Kidney epithelial cell (primary cell): ENCODE measurements at regions not wholly inside any gene's neighbourhood (a gene's known extent, or its start where the extent isn't known, plus 50 kb on each side); places are given as distances from the start of the nearest gene placed in this dataset.

Source experiments
- DNase-seq: peaks from one replicate; pipeline ENCODE4 v3.0.0-alpha.2; 2010; ENCODE audit warnings: low read depth
- H3K27me3 ChIP-seq: 2 replicates; pipeline ENCODE4 v1.6.0; 2011; ENCODE audit warnings: low read length; ENCODE audit not compliant: control insufficient read depth, insufficient read depth
- H3K36me3 ChIP-seq: 2 replicates; pipeline ENCODE4 v1.5.1; 2011; ENCODE audit warnings: low read length; ENCODE audit not compliant: control insufficient read depth, insufficient read depth
- H3K4me3 ChIP-seq: 2 replicates; pipeline ENCODE4 v1.5.1; 2011; ENCODE audit warnings: low read depth, mild to moderate bottlenecking, control low read depth, low read length
- TF ChIP-seq, protein P1 (sequence below): IDR thresholded peaks from 2 replicates; pipeline ENCODE4 v1.5.1; 2011; ENCODE audit warnings: mild to moderate bottlenecking, moderate library complexity, low read length, control low read depth, inconsistent platforms; ENCODE audit not compliant: insufficient read depth, poor library complexity, severe bottlenecking

DNA sequence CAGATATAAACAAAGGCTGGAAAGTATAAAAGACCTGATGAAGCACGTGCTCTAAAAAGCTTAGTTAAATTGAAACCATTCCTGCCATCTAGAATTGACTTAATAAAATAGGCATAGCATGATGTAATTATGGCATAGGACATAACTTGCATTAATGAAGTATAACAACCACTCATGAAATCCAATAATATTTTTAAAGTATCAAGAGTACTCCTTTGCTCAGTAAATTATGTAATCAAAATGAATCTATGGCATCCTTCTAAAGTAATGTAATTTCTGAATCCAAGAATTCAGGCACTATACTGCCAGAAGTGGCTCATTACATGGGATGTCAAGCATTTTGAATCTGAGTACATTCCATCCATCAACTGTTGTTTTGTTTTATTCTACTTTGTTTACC lies 548.5 kb upstream of the NRP1 start:
- DNase-seq: no peak
- H3K27me3 ChIP-seq: no peaks in the 10 kb centered on the region
- TF ChIP-seq, protein P1, sequence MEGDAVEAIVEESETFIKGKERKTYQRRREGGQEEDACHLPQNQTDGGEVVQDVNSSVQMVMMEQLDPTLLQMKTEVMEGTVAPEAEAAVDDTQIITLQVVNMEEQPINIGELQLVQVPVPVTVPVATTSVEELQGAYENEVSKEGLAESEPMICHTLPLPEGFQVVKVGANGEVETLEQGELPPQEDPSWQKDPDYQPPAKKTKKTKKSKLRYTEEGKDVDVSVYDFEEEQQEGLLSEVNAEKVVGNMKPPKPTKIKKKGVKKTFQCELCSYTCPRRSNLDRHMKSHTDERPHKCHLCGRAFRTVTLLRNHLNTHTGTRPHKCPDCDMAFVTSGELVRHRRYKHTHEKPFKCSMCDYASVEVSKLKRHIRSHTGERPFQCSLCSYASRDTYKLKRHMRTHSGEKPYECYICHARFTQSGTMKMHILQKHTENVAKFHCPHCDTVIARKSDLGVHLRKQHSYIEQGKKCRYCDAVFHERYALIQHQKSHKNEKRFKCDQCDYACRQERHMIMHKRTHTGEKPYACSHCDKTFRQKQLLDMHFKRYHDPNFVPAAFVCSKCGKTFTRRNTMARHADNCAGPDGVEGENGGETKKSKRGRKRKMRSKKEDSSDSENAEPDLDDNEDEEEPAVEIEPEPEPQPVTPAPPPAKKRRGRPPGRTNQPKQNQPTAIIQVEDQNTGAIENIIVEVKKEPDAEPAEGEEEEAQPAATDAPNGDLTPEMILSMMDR: no peak
- H3K4me3 ChIP-seq: no peak overlapping the region
- H3K36me3 ChIP-seq: no peaks in the 10 kb centered on the region

DNA sequence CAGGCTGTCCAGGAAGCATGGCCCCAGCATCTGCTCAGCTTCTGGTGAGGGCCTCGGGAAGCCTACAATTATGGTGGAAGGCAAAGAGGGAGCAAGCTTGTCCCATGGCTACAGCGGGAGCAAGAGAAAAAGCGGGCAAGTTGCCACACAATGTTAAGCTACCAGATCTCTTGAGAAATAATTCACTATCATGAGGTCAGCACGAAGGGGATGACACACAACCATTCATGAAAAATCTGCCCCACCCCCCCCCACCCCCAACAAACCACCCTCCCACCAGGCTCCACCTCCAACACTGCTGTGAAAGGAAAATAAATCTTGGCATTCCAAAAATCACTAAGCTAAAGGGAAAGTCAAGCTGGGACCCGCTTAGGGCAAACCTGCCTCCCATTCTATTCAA lies 545.8 kb upstream of the NRP1 start:
- TF ChIP-seq, protein P1: no peak
- no peak for DNase-seq
- no peaks in the 10 kb centered on the region for H3K27me3 ChIP-seq

DNA sequence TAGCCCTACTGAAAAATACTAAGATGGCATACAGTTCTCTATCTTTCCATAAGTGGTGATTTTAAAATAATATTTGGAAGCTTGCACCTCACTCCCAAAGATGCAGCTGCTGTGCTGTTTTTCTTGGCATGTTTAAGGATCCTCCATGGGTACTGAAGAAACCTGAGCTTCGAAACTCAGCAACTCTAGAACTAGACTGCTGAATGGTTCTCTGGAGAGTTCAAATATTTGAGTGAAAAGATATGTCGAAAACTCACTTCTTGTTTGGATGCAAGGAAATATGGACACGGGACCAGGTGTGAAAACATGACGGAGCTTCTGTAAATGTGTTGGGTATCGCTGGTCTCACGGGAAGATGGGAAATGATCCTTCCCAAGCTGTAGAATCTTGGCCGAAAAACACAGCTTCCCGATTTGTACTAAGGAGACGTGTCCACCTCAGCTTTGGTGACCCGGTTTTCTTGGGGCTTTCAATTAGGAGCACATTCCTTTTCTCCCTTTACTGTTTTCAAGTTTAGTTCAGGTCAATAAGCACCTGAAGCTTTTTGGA lies 543.8 kb upstream of the NRP1 start:
- TF ChIP-seq, protein P1: no peak
- DNase-seq: no peak
- H3K4me3 ChIP-seq: no peak overlapping the region
- no peaks in the 10 kb centered on the region for H3K36me3 ChIP-seq
- no peaks in the 10 kb centered on the region for H3K27me3 ChIP-seq

More for the DNA sequence above, 545.8 kb upstream of the NRP1 start:
- no peak overlapping the region for H3K4me3 ChIP-seq
- no peaks in the 10 kb centered on the region for H3K36me3 ChIP-seq

DNA sequence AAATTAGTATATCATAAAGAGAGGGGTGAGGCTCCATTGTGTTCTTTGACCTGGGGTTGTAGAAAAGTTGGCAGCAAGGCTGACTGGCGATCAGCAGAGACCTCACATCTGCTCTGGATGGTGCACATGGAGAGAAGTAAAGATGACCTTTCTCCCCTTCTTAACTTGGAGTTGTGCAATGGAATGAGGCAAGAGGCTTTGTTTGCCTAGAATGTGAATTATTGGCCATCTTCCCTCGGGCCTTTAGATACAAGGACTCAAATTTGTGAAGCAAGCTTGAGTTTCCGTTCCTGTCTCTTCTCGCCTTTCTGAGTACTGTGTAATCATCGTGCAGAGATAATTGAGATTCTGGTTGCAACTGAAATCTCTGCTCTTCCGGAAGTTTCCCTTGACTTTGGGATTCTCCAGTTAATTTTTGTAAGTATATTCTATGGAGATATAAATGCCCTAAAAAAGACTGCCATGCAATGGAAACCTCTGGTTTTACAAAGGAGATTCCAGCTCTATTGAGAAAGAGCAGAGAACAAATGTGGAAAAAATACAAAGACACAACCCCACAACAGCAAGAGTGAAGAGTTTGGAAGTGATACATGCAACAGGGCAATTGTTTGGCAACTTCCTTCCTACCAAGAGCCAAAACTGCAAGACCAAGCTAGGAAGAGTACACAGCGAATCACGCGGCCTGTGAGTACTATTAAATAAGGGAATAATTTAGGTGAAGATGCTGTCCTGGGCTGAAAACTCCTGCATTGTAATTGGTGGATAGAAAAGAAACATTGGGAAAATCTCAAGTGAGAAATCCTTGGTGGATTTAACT lies 542.3 kb upstream of the NRP1 start:
- TF ChIP-seq, protein P1: no peak
- Histone ChIP-seq H3K4me3 (no peak overlapping the region), H3K27me3 (no peaks in the 10 kb centered on the region), H3K36me3 (no peaks in the 10 kb centered on the region)
- no peak for DNase-seq

DNA sequence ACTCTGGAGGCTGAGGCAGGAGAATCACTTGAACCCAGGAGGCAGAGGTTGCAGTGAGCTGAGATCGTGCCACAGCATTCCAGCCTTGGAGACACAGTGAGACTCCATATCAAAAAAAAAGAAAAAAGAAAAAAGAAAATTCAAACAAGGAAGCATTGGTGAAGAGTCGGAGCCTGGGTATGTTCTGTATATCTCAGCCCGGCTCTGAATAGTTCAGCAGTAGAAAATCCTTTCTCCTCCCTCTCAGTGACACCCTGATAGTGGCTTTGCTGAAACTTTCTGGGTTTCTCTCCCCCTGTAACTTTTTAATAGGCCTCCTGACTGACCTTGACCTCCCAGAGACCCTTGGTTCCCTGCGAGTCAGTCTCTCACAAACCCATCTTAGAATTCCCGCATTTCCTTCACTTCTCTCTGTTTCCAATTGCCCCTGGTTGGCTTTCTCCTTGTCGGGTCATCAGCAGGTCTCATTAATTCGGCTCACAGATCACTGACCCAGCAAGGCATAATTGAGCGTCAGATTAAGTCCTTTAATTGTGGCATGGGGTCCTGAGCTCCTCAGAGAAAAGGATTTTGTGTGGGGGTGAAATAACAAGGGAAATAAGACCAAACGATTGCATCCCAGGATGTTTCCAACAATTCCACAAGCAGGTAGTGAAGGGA lies 541.6 kb upstream of the NRP1 start:
- DNase-seq: no peak
- no peaks in the 10 kb centered on the region for H3K36me3 ChIP-seq
- H3K4me3 ChIP-seq: no peak overlapping the region
- TF ChIP-seq, protein P1: no peak
- no peaks in the 10 kb centered on the region for H3K27me3 ChIP-seq
